HG03095 (cell line): ENCODE measurements at regions not wholly inside any gene's neighbourhood (a gene's known extent, or its start where the extent isn't known, plus 50 kb on each side); places are given as distances from the start of the nearest gene placed in this dataset.

ENCODE experiments used
- ATAC-seq: cut with Tn5 transposase; IDR thresholded peaks from one replicate; pipeline ENCODE4 v1.9.1; 2021; ENCODE audit warnings: moderate library complexity; ENCODE audit not compliant: unreplicated experiment

DNA sequence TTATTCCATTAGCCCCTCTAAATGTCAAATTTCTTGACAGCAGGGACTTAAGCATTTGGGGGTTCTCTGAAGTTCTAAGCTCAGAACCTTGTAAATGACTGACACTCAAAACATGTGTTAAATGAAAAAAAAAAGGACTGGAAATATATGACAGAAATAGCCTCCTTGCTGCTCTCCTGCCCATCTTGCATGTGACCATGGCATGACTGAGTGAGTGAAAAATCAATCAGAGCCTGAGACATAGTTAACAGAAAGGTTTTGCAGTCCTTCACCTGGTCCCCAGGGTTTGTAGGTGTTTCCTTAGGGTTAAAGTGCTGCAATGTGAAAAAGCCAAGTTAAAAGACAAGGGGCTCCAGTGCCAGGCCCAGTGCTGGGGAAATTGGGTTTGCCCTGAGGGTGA is 168.1 kb downstream of the ZBTB18 start:
- ATAC-seq, result no peak

DNA sequence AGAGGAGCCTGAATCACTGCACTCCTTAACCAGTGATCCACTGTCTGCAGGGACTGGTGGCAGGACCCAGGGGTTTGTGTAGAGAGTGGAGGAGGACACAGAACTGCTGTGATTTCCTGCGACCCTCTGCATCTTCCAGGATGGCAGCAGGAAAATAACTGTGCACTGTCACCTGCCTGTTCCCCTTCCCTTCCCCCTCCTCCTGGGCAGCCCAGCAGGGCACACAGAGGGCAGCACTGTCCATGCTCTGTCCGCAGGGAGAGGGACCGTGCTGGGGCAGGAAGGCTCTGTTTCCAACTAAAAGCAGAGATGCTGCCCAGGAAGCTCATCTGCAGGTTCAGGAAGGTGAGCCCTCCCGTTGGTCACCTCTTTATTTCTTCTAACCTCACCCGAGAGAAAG is 168.7 kb downstream of the ZBTB18 start:
- no peak for ATAC-seq

DNA sequence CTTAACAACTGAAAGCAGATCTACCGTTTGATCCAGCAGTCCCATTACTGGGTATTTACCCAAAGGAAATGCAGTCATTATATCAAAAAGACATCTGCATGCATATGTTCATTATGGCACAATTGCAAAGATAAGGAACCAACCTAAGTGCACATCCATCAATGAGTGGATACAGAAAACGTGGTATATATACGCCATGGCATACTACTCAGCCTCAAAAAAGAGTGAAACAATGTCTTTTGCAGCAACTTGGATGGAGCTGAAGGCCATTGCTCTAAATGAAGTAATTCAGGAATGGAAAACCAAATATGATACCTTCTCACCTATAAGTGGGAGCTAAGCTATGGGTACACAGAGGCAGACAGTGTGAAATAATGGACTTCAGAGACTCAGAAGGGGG is 169.3 kb downstream of the ZBTB18 start:
- no peak for ATAC-seq

DNA sequence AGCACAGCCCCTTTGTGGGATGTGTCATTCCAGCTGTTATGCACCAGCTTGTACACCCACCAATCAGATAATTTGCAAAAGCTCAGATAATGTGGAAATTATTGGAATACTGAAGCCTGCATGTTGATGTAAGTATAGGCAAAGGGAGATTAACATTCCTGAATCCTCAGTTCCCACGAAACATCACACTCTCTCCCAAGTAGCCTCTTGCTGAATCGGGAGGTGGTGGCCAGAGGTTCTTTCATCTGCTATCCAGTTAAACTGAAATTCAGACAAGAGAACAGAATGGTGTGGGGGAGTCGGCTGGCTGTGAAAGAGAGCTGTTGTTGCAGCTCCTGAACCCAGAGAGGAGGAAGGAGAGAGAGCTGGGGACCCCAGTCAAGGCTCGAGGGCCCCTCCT is 170.9 kb downstream of the ZBTB18 start:
- no peak for ATAC-seq

DNA sequence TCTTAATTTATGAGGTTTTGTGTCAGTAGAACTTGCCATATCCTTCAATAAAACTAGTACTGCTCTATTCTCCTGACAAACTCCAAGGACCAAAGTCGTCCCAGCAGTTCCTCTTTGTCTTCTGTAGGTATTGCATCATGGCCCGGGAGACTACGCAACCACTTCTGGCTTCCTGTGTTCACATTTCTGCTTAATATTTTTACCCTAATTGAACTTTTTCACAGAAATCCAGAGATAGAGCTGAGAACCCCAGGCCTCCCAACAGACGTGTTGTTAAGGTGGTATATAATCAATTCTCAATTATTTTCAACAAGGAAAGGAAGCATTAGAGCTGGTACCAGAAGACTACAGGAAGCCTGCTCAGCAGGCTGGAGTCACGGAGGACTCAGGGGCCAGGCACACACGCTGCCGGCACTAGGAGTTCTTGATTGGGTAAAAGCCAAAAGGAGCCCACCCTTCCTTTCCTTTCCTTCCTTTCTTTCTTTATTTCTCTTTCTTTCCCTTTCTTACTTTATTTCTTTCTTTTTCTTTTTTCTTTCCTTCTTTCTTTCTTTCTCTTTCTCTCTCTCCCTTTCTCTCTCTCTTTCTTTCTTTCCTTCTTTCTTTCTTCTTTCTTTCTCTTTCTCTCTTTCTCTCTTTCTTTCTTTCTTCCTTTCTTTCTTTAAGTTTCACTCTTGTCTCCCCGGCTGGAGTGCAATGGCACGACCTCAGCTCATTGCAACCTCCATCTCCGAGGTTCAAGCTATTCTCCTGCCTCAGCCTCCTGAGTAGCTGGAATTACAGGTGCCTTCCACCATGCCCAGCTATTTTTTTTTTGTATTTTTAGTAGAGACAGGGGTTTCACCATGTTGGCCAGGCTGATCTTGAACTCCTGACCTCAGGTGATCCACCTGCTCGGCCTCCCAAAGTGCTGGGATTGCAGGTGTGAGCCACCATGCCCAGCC is 173.7 kb downstream of the ZBTB18 start:
- ATAC-seq, result no peak

DNA sequence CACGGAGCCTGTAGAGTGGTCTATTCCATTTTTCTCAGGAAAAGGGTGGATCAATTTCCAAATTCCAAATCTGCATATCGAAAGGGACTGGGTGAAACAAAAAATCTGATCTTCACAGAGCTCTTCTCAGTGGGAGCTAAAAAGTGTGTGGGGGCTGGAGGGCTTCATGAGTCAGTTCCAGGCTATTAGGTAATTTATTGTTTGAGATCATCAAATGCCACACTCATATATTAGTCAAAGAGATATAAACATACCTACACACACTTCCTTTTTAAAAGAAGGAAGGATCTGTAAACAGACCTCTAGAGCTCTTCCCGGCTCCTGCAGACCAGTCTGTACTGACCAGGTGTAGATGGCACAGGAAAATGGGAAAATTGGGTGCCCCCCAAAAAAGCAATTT is 175.4 kb downstream of the ZBTB18 start:
- ATAC-seq, result no peak

DNA sequence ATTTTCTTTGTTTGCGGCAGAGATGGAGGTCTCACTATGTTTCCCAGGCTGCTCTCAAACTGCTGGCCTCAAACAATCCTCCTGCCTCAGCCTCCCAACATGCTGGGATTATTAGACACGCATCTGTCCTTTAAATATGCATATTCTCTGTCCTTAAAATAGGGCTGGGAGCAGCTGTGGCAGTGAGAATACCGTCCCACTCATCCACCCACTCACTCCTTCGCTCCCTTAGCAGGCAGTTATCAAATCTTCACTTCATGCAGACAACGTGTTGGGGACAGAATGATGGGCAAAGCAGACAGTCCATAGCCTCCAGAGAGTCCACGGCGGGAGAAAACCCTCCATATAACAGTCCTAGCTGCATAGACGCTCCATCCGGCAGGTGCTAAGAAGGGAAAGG is 179.4 kb downstream of the ZBTB18 start:
- ATAC-seq, result no peak

DNA sequence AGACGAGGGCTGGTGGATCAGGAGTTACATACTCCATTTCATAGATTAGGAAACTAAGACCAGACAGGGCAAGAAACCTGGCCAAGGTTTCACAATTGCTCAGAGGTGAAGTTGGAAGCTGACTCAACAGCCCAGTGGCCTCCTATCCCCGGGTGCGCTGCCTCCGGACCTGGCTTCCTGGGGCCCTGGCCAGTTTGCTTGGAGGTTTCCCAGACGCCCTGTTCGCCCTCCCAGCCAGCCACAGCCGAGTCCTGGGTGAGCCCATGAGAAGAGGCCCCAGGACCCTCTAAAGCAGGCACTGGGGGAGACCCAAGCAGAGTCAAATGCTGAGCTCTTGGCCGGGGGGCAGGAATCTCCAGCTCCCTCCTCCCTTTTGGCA is 180.1 kb downstream of the ZBTB18 start:
- no peak for ATAC-seq

DNA sequence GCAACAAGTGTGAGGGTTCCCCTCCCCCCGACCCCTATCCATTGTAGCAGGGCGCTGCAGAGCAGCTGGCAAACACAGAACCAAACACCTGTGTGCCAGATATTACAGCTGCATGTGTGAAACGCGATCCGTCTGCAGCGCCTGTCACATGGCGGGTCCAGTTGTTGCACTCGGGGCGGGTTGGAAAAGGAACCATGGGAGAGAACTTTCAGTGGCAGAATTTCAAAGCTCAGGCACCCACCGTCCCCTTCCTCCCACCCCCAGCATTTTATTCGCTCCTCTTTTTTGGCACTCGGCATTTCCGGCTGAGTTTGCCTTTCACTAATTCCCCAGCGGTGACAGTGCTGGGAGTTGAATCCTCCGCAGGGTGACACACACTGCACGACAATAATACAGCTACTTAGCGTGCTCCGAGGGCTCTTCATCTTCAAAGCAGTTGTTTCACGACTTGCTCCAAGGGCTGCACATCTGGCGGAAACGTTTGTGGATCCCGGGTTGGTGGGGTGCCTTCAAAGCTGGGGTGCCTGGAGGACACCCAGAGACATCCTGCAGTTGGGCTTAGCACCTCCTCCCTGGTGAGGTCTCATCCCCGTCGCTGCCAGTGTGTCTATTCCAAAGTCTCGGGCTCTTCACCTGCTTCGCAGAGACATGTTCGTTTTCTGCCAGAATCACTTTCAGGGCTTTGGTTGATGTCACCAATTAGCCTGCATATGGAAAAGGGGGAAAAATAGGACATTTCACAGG is 180.7 kb downstream of the ZBTB18 start:
- ATAC-seq, result no peak

DNA sequence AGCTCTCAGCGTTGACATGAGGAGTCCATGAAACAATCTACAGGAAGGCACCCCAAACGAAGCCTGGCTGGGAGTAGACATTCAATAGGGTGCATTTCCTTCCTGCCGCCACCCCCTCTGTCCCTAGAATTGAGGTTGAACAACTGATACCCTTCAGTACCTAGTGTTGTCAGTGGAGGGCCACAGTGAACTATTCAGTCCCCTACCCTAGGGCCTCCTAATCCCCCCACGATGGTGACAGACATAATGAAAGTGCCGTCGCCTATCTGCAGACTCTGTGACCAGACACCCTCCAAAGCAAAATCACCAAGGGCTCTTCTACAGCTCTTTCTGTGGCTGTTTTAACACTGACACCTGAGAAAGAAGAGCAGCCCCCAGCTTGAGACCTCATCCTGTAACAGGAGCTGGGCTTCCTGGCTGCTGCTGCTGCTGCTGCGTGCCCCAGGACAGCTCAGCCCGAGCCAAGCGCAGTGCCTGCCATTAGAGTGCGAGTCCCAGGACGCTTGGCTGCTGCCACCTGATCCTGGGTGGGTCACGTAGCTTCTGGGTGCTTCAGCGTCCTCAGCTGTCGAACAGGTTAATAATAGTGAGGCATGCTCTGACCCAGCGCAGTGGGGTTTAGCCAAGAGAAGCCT is 183.0 kb downstream of the ZBTB18 start:
- no peak for ATAC-seq

DNA sequence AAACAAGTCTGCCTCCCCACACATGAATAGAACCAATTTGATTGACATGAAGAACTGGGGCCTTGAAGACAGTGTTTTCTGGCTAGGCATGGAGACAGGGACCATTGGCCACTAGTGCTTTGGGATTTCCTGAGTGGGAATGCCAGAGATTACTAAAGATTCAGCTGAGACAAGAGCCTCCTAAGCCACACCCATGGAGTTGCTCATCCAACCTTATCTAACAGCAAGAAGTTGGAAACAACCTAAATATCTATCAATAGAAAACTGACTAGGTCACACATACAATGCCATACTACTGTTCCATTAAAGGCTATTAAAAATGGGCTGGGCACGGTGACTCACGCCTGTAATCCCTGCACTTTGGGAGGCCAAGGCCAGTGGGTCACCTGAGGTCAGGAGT is 184.1 kb downstream of the ZBTB18 start:
- no peak for ATAC-seq

DNA sequence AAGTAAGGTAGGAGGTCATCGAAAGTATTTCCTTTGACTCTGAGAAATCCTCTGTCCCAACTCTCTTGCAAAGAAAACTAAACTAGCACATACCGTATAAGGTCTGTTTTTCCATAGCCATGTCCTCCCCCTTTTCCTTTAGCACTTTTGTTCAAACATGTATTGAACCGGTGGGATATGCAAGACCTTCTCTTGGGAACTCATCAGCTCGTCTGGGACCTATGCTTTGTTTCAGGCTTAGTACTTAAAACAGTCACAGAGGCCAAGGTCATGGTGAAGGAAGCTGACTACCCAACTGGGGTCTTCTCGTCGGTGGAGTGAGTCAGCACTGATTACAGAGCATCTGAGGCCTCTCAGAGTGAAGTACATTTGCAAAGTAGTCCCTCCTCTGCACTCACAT is 185.0 kb downstream of the ZBTB18 start:
- ATAC-seq, result no peak

DNA sequence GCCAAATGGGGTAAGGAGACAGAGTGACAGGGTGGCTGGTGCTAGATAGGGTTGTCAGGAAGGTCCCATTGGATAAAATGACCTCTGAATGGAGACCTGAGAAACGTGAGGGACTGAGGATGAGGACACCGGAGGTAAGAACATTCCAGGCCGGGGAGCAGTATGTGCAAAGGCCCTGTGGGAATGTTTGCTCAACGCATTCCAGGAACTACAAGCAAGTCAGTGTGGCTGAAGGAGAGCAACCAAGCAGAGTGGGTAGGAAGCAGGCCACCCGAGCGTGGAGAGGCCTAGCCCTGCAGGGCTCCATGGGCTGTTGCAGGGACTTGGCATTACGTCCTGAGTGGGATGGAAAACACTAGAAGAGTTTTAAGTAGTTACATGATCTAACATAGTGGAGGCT is 185.6 kb downstream of the ZBTB18 start:
- no peak for ATAC-seq

DNA sequence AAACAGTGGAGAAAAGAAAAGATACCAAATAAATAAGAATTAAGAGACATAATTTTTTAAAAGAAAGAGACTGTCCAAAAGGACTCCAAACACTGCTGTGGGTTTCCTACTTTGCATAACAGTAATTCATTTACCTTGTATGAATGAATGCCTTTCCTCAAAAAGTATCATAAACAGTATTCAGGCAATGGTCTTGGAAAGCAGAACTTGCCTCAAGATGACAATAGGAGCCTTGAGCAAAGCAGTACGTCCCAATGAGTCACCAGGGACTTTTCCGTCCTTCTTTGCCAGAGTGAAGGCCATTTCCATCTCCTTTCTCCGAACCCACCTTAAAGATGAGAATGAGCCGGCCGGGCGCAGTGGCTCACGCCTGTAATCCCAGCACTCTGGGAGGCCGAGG is 186.4 kb downstream of the ZBTB18 start:
- ATAC-seq, result no peak

DNA sequence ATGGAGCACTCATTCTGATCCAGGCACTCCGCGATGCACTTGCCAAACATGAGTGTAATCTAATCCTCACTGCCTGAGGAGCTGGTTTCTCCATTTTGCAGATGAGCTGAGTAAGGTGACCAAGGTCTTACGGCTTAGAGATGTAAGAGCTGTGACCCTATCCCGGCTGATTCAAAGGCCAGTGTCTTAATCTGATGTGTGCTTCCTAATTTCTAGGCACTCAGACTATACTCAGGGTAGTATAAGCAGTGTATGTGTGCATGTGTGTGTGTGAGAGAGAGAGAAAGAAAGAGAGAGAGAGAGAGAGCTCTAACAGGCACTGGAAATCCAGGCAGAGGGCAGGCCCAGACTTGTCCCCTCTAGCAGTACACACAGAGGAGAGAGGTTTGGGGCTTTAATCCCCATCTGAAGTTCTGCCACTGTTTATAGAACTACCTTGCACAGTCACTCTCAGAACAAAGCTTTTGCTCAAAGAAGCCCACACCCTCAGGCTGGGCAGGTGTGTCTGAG is 188.2 kb downstream of the ZBTB18 start:
- no peak for ATAC-seq

DNA sequence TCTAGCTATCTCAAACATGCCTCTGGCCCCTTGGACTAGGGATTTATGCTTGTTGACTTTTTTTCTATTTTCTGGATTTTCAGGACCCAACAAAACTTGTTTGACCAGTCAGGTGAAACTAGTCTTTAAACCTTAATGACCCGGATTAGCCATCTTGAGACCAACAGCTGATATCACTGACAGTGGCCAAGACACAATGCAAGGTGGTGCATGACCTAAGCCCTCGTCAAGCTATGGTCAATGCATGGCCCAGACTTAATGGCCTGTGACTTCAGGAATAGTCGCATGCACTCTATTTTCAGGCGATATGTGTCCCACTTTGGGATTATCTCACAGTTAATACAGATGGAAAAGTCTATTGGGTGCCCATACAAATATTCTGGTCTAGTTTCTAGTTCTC is 190.4 kb downstream of the ZBTB18 start:
- no peak for ATAC-seq

DNA sequence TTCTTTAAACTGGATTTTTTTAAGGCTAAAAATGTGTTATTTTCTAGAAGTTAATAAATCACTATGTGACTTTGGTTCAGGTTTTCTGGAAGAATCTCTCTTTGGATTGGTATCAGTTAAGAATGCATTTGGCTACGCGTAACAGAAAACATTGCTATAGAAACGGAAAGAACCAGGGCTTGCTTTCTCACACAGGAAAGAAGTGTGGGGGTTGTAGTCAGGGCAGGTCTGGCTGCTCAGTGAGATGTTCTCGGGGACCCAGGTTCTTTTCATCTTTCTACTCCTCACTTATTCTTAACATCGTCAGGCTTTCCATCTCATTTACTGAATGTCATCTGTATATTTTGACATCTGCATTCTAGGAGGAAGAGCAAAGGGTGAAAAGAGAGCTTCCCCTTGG is 191.4 kb downstream of the ZBTB18 start:
- peak; percentile 53 for ATAC-seq

DNA sequence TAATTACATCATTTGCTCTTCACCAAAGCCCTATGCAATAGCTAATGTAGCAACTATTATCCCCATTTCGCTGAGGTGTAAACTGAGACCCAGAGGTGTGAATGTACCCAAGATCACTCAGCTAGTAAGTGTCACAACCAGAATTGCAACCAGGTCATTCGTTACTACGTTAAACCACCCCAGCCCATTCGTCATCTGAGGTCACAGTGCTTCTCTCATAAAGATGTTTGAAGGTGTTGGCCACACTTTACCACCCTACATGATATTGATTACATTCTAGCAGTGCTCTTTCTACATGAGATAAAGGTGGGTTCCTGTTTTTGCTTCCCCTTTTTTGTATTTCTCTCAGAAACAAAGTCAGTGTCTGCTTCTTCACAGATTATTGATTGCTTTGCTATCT is 195.3 kb downstream of the ZBTB18 start:
- ATAC-seq, result no peak

DNA sequence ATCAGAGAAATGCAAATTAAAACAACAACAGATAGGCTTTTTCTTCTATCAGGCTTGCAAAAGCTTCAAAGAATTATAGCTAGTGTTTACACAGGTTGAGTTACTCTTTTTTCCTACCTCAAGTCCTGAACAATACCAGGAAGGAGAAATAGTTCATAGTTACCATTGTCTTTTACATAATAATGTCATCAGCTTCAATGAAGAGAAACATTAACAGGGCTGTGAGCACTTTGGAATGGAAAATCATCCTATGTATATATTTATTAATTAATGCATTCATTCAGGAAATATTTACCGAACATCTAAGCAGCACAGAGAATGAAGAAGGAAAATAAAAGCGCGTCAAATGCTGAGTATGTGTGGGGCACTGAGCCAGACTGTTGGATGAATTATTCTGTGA is 197.3 kb downstream of the ZBTB18 start:
- no peak for ATAC-seq

DNA sequence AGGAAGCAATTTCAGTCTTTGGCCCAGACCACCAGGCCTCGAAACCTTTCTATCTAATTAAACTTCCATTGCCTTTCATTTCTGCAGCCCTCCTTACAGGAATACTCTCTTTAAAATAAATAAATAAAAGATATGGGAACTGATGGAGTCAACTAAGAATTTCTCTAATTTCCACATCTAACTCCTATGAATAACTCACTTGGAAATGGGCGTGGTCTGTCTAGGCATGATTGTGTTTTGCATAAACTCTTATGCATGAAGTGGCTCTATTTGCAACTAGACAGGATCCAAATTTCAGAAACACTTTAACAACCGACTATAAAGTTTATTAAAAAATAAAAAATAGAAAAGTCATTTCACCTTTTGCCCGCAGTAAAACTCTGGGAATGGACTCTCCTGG is 199.5 kb downstream of the ADSS2 start:
- ATAC-seq, result no peak

DNA sequence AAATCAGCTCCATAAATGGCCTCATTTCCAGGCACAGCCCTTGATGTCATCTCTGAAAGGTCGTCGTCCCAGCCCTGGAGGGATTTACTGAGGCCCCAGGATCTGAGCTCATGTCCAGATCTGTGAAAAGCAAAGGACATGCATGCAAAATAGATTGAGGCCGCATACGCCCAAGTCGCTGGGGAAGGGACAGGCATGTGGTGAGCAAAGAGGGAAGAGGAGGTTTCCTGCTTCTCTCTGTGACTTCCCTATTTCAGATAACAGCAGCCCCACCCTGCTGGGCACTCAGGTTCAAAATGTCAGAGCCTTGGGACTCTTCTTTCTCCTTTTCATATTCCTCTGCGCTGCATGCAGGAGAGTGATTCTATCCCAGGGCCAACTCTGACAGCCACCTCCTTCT is 197.2 kb downstream of the ADSS2 start:
- no peak for ATAC-seq
